CD4-positive, alpha-beta T cell treated with Interleukin-4 for 4 hours (primary cell): ENCODE measurements at regions not wholly inside any gene's neighbourhood (a gene's known extent, or its start where the extent isn't known, plus 50 kb on each side); places are given as distances from the start of the nearest gene placed in this dataset.
"Not testable (repeated sequence)": the region's sequence is repeated elsewhere in the genome, so short reads cannot be mapped to it uniquely, and the experiment has no call there.

Experiments
- DNase-seq: peaks from one replicate; pipeline ENCODE4 v3.0.0-alpha.2; 2020

GRCh38 chr13:111479412-111479811 is 159.0 kb downstream of the TEX29 start:
- no peak for DNase-seq

GRCh38 chr13:111480503-111480902 is 160.1 kb downstream of the TEX29 start:
- no peak for DNase-seq

GRCh38 chr13:111480976-111481375 is 160.5 kb downstream of the TEX29 start:
- DNase-seq, result no peak

GRCh38 chr13:111482126-111482525 is 161.7 kb downstream of the TEX29 start:
- DNase-seq, result no peak

GRCh38 chr13:111482806-111483620 is 162.6 kb downstream of the TEX29 start:
- DNase-seq, result no peak

GRCh38 chr13:111483621-111483987 is 163.2 kb downstream of the TEX29 start:
- no peak for DNase-seq

GRCh38 chr13:111484141-111484925 is 163.9 kb downstream of the TEX29 start:
- no peak for DNase-seq

GRCh38 chr13:111484959-111485358 is 164.5 kb downstream of the TEX29 start:
- no peak for DNase-seq

GRCh38 chr13:111485491-111486250 is 165.2 kb downstream of the TEX29 start:
- no peak for DNase-seq

GRCh38 chr13:111486331-111486730 is 165.9 kb downstream of the TEX29 start:
- no peak for DNase-seq

- DNase-seq, result no peak
Measured at GRCh38 chr13:111486801-111487200, 166.4 kb downstream of the TEX29 start.

GRCh38 chr13:111488486-111489132 is 168.2 kb downstream of the TEX29 start:
- DNase-seq, result no peak

GRCh38 chr13:111489301-111489700 is 168.9 kb downstream of the TEX29 start:
- DNase-seq, result no peak

GRCh38 chr13:111490611-111491010 is 170.2 kb downstream of the TEX29 start:
- no peak for DNase-seq

GRCh38 chr13:111491021-111491420 is 170.6 kb downstream of the TEX29 start:
- DNase-seq, result no peak

- no peak for DNase-seq
Measured at GRCh38 chr13:111491659-111492058, 171.2 kb downstream of the TEX29 start.

GRCh38 chr13:111492341-111492950 is 172.0 kb downstream of the TEX29 start:
- no peak for DNase-seq

GRCh38 chr13:111492958-111493357 is 172.5 kb downstream of the TEX29 start:
- no peak for DNase-seq

GRCh38 chr13:111493468-111493867 is 173.0 kb downstream of the TEX29 start:
- no peak for DNase-seq

- DNase-seq, result no peak
Measured at GRCh38 chr13:111494641-111495040, 174.2 kb downstream of the TEX29 start.

GRCh38 chr13:111501596-111502535 is 181.4 kb downstream of the TEX29 start:
- DNase-seq, result not testable (repeated sequence)
